ENCODE measurements at regions not wholly inside any gene's neighbourhood (a gene's known extent, or its start where the extent isn't known, plus 50 kb on each side); places are given as distances from the start of the nearest gene placed in this dataset.

DNA sequence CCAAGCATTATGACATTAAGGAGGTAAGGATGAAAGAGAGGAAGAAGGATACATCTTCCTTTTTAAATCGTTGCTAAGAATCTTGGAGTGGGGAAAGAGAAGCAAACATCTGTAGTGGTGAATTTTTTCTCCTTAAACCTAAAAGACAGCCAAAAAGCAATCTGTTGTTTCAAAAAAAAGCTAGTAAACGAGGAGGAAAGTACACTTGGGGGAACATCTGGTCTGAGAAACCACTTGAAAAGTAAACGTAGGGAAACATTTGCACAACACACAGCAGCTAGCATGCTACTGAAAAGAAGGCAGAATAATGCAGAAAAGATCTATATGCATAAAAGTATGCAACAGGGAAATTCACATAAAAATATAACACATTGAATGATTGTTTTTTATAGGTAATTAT lies 1485.6 kb downstream of the PCDH19 start:
- H3K36me3 Mint-ChIP-seq (ENCODE audit: low read depth), result peaks cover 9% of the 10 kb centered on the region; the same call in 2 of the 3 replicates
- no peak overlapping the region for H3K27ac Mint-ChIP-seq
- TF ChIP-seq EZH2phosphoT487 (IDR thresholded peaks at IDR 0.05; ENCODE audit: unreplicated experiment) (no peak), POLR2AphosphoS5 (IDR thresholded peaks at IDR 0.05; ENCODE audit: low read depth) (no peak), NANOG (IDR thresholded peaks at IDR 0.05; ENCODE audit: borderline replicate concordance) (no peak), CREB1 (CRISPR knock-in tag; IDR thresholded peaks at IDR 0.05; ENCODE audit: low read depth) (no peak), JUNB (IDR thresholded peaks at IDR 0.05; ENCODE audit: unreplicated experiment) (no peak), EZH2 (IDR thresholded peaks at IDR 0.05; ENCODE audit: low read depth, unreplicated experiment) (no peak), STAT1 (IDR thresholded peaks at IDR 0.05; ENCODE audit: unreplicated experiment) (no peak), ZNF331 (CRISPR knock-in tag; IDR thresholded peaks at IDR 0.05; ENCODE audit: low read depth) (no peak)
- TF ChIP-seq, protein P1, sequence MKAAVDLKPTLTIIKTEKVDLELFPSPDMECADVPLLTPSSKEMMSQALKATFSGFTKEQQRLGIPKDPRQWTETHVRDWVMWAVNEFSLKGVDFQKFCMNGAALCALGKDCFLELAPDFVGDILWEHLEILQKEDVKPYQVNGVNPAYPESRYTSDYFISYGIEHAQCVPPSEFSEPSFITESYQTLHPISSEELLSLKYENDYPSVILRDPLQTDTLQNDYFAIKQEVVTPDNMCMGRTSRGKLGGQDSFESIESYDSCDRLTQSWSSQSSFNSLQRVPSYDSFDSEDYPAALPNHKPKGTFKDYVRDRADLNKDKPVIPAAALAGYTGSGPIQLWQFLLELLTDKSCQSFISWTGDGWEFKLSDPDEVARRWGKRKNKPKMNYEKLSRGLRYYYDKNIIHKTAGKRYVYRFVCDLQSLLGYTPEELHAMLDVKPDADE (IDR thresholded peaks at IDR 0.05), result no peak
- TF ChIP-seq, protein P2, sequence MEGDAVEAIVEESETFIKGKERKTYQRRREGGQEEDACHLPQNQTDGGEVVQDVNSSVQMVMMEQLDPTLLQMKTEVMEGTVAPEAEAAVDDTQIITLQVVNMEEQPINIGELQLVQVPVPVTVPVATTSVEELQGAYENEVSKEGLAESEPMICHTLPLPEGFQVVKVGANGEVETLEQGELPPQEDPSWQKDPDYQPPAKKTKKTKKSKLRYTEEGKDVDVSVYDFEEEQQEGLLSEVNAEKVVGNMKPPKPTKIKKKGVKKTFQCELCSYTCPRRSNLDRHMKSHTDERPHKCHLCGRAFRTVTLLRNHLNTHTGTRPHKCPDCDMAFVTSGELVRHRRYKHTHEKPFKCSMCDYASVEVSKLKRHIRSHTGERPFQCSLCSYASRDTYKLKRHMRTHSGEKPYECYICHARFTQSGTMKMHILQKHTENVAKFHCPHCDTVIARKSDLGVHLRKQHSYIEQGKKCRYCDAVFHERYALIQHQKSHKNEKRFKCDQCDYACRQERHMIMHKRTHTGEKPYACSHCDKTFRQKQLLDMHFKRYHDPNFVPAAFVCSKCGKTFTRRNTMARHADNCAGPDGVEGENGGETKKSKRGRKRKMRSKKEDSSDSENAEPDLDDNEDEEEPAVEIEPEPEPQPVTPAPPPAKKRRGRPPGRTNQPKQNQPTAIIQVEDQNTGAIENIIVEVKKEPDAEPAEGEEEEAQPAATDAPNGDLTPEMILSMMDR (conservative IDR thresholded peaks at IDR 0.05; ENCODE audit: low read depth in 2 of 2), result no peak
- TF ChIP-seq, protein P3, sequence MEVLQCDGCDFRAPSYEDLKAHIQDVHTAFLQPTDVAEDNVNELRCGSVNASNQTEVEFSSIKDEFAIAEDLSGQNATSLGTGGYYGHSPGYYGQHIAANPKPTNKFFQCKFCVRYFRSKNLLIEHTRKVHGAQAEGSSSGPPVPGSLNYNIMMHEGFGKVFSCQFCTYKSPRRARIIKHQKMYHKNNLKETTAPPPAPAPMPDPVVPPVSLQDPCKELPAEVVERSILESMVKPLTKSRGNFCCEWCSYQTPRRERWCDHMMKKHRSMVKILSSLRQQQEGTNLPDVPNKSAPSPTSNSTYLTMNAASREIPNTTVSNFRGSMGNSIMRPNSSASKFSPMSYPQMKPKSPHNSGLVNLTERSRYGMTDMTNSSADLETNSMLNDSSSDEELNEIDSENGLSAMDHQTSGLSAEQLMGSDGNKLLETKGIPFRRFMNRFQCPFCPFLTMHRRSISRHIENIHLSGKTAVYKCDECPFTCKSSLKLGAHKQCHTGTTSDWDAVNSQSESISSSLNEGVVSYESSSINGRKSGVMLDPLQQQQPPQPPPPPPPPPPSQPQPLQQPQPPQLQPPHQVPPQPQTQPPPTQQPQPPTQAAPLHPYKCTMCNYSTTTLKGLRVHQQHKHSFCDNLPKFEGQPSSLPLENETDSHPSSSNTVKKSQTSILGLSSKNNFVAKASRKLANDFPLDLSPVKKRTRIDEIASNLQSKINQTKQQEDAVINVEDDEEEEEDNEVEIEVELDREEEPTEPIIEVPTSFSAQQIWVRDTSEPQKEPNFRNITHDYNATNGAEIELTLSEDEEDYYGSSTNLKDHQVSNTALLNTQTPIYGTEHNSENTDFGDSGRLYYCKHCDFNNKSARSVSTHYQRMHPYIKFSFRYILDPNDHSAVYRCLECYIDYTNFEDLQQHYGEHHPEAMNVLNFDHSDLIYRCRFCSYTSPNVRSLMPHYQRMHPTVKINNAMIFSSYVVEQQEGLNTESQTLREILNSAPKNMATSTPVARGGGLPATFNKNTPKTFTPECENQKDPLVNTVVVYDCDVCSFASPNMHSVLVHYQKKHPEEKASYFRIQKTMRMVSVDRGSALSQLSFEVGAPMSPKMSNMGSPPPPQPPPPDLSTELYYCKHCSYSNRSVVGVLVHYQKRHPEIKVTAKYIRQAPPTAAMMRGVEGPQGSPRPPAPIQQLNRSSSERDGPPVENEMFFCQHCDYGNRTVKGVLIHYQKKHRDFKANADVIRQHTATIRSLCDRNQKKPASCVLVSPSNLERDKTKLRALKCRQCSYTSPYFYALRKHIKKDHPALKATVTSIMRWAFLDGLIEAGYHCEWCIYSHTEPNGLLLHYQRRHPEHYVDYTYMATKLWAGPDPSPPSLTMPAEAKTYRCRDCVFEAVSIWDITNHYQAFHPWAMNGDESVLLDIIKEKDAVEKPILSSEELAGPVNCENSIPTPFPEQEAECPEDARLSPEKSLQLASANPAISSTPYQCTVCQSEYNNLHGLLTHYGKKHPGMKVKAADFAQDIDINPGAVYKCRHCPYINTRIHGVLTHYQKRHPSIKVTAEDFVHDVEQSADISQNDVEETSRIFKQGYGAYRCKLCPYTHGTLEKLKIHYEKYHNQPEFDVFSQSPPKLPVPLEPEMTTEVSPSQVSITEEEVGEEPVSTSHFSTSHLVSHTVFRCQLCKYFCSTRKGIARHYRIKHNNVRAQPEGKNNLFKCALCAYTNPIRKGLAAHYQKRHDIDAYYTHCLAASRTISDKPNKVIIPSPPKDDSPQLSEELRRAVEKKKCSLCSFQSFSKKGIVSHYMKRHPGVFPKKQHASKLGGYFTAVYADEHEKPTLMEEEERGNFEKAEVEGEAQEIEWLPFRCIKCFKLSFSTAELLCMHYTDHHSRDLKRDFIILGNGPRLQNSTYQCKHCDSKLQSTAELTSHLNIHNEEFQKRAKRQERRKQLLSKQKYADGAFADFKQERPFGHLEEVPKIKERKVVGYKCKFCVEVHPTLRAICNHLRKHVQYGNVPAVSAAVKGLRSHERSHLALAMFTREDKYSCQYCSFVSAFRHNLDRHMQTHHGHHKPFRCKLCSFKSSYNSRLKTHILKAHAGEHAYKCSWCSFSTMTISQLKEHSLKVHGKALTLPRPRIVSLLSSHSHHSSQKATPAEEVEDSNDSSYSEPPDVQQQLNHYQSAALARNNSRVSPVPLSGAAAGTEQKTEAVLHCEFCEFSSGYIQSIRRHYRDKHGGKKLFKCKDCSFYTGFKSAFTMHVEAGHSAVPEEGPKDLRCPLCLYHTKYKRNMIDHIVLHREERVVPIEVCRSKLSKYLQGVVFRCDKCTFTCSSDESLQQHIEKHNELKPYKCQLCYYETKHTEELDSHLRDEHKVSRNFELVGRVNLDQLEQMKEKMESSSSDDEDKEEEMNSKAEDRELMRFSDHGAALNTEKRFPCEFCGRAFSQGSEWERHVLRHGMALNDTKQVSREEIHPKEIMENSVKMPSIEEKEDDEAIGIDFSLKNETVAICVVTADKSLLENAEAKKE (CRISPR knock-in tag; IDR thresholded peaks at IDR 0.05), result no peak
- ATAC-seq, result no peak
- no peak overlapping the region for H3K4me3 Mint-ChIP-seq
- Histone ChIP-seq H3K4me3 (no peak overlapping the region), H3F3A (replicated peaks; ENCODE audit: low read depth) (no peaks in the 10 kb centered on the region), H3K79me2 (replicated peaks; ENCODE audit: insufficient read depth) (no peaks in the 10 kb centered on the region), H3K27ac (ENCODE audit: low read depth) (no peak overlapping the region), H3K27me3 (ENCODE audit: insufficient read depth) (no peaks in the 10 kb centered on the region), H3K36me3 (ENCODE audit: insufficient read depth) (no peaks in the 10 kb centered on the region), H2AFZ (no peak overlapping the region), H3K9me2 (ENCODE audit: insufficient read depth) (no peaks in the 10 kb centered on the region), H3K4me2 (no peak overlapping the region), H4K20me1 (replicated peaks; ENCODE audit: insufficient read depth) (no peaks in the 10 kb centered on the region), H3K4me1 (ENCODE audit: insufficient read depth) (no peaks in the 10 kb centered on the region)
- peaks cover 13% of the 10 kb centered on the region; the same call in 2 of the 3 replicates for H3K9me3 Mint-ChIP-seq
- peaks cover 7% of the 10 kb centered on the region; the same call in 2 of the 3 replicates for H3K4me1 Mint-ChIP-seq
- no peak for DNase-seq (ENCODE audit: low spot score)
- no peaks in the 10 kb centered on the region for H3K27me3 Mint-ChIP-seq (ENCODE audit: insufficient read depth, low read depth, poor library complexity)

All from GM23338 (cell line).